Mesenchymal stem cell (in vitro differentiated cells and primary cell): ENCODE measurements at regions not wholly inside any gene's neighbourhood (a gene's known extent, or its start where the extent isn't known, plus 50 kb on each side); places are given as distances from the start of the nearest gene placed in this dataset.
A peak's percentile ranks its signal among the peaks of the same experiment; 100 is the strongest.
"Not testable (repeated sequence)": the region's sequence is repeated elsewhere in the genome, so short reads cannot be mapped to it uniquely, and the experiment has no call there.

ENCODE experiments used
- DNase-seq: peaks from one replicate; pipeline ENCODE4 v3.0.0-alpha.2; 2013
- H2AFZ ChIP-seq: one replicate; pipeline ENCODE4 v1.6.1; 2013; ENCODE audit warnings: low read depth, mild to moderate bottlenecking, control low read depth, inconsistent platforms, low read length, moderate library complexity
- H2AK5ac ChIP-seq: 2 replicates; pipeline ENCODE4 v1.6.1; 2013; ENCODE audit warnings: low read length, moderate library complexity, mild to moderate bottlenecking, inconsistent platforms; ENCODE audit not compliant: severe bottlenecking
- H2BK120ac ChIP-seq: one replicate; pipeline ENCODE4 v1.6.1; 2013; ENCODE audit warnings: low read depth, mild to moderate bottlenecking, inconsistent platforms, low read length, moderate library complexity
- H2BK12ac ChIP-seq, 2 experiments: one replicate each; pipeline ENCODE4 v1.6.1; 2013; ENCODE audit warnings: inconsistent platforms in 2 of 2, low read length in 2 of 2, mild to moderate bottlenecking in 2 of 2, moderate library complexity in 2 of 2, control low read depth in 1 of 2
- H2BK15ac ChIP-seq: one replicate; pipeline ENCODE4 v1.6.1; 2013; ENCODE audit warnings: mild to moderate bottlenecking, low read depth, inconsistent platforms; ENCODE audit not compliant: poor library complexity, severe bottlenecking
- H2BK5ac ChIP-seq: 2 replicates; pipeline ENCODE4 v1.6.1; 2013; ENCODE audit warnings: low read depth, mild to moderate bottlenecking, low read length, control low read depth, inconsistent platforms; ENCODE audit not compliant: poor library complexity, severe bottlenecking
- H3K14ac ChIP-seq, 2 experiments: one replicate each; pipeline ENCODE4 v1.6.1; 2013; ENCODE audit warnings: inconsistent platforms in 2 of 2, low read length in 2 of 2, control low read depth in 1 of 2, mild to moderate bottlenecking in 1 of 2, moderate library complexity in 1 of 2
- H3K18ac ChIP-seq, 2 experiments: one replicate each; pipeline ENCODE4 v1.6.1; 2013; ENCODE audit warnings: inconsistent platforms in 2 of 2, low read length in 2 of 2, control low read depth in 1 of 2, low read depth in 1 of 2, mild to moderate bottlenecking in 1 of 2
- H3K23ac ChIP-seq, 2 experiments: one replicate each; pipeline ENCODE4 v1.6.1; 2013; ENCODE audit warnings: inconsistent platforms in 2 of 2, low read length in 2 of 2, mild to moderate bottlenecking in 2 of 2, moderate library complexity in 2 of 2, control low read depth in 1 of 2
- H3K27ac ChIP-seq: 2 replicates; pipeline ENCODE4 v1.5.1; 2013; ENCODE audit warnings: mild to moderate bottlenecking, moderate library complexity, low read length, control low read depth, inconsistent platforms; ENCODE audit not compliant: poor library complexity, severe bottlenecking
- H3K27me3 ChIP-seq, 2 experiments: 2 replicates each; pipeline versions ENCODE4 v1.6.1 to v1.7.0; 2013; ENCODE audit warnings: low read length in 2 of 2, mild to moderate bottlenecking in 2 of 2, moderate library complexity in 2 of 2, control low read depth in 1 of 2, inconsistent platforms in 1 of 2; ENCODE audit not compliant: control insufficient read depth in 1 of 2, insufficient read depth in 1 of 2
- H3K36me3 ChIP-seq, 2 experiments: 2 replicates each; pipeline versions ENCODE4 v1.6.1 to v1.7.0; 2013; ENCODE audit warnings: low read length in 2 of 2, control low read depth in 1 of 2, inconsistent platforms in 1 of 2, low read depth in 1 of 2, mild to moderate bottlenecking in 1 of 2; ENCODE audit not compliant: insufficient read depth in 2 of 2, control insufficient read depth in 1 of 2
- H3K4ac ChIP-seq, 2 experiments: one replicate each; pipeline ENCODE4 v1.6.1; 2013; ENCODE audit warnings: inconsistent platforms in 2 of 2, low read length in 2 of 2, mild to moderate bottlenecking in 2 of 2, moderate library complexity in 2 of 2, control low read depth in 1 of 2, low read depth in 1 of 2
- H3K4me1 ChIP-seq: 2 replicates; pipeline ENCODE4 v1.6.1; 2013; ENCODE audit warnings: low read depth, low read length, control low read depth; ENCODE audit not compliant: control insufficient read depth, insufficient read depth
- H3K4me2 ChIP-seq: 2 replicates; pipeline ENCODE4 v1.6.1; 2013; ENCODE audit warnings: low read length, mild to moderate bottlenecking, inconsistent platforms; ENCODE audit not compliant: poor library complexity, severe bottlenecking
- H3K4me3 ChIP-seq, 2 experiments: 2 replicates each; pipeline versions ENCODE4 v1.5.1 to v1.7.0; 2013; ENCODE audit warnings: low read length in 2 of 2, mild to moderate bottlenecking in 2 of 2, control low read depth in 1 of 2, low read depth in 1 of 2; ENCODE audit not compliant: insufficient read depth in 1 of 2
- H3K79me1 ChIP-seq: replicated peaks from 2 replicates; pipeline ENCODE4 v1.6.1; 2013; ENCODE audit warnings: mild to moderate bottlenecking, control low read depth, low read length, inconsistent platforms; ENCODE audit not compliant: poor library complexity, severe bottlenecking
- H3K9ac ChIP-seq: 2 replicates; pipeline ENCODE4 v1.7.0; 2013; ENCODE audit warnings: mild to moderate bottlenecking, low read length, moderate library complexity
- H3K9me3 ChIP-seq: 2 replicates; pipeline ENCODE4 v1.7.0; 2013; ENCODE audit warnings: mild to moderate bottlenecking, low read length; ENCODE audit not compliant: control insufficient read depth
- H4K8ac ChIP-seq: one replicate; pipeline ENCODE4 v1.6.1; 2013; ENCODE audit warnings: inconsistent platforms, mild to moderate bottlenecking, low read length, moderate library complexity
- H4K91ac ChIP-seq: one replicate; pipeline ENCODE4 v1.6.1; 2013; ENCODE audit warnings: mild to moderate bottlenecking, low read length, inconsistent platforms
- WGBS: methylation state at CpG from one replicate; pipeline ENCODE4 v1.1.7; 2013; ENCODE audit warnings: mixed read lengths; 5-methylcytosine and 5-hydroxymethylcytosine counted together

DNA sequence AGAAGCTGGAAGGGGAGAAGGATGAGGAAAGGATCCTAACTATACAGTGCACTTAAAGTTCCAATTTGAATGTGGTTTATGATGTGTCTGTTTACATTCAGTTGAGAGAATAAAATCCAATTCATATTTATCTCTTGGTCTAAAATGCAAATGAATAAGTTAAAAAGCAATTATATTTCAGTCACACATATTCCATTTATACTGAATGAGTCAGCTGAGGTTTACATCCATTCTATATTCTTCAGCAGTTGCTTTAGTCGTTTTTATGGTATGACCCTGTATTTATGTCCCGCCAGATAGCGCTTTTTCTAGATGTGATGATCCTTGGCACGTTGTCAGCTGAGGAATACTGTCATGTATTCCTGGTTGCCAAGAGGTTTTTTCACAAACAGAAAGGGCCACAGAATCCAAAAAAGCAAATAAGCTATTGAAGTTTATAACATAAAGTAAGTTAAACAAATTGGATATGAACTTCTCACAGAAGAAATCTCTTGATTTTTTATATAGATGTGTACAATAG lies 866.2 kb downstream of the NCAM2 start:
- Histone ChIP-seq H3K9me3 (no peaks in the 10 kb centered on the region), H3K27ac (no peak overlapping the region), H2BK5ac (no peak overlapping the region), H2BK120ac (no peak overlapping the region), H2AK5ac (no peak overlapping the region), H2BK15ac (no peak overlapping the region), H3K4me3 (no peak overlapping the region), H3K36me3 (no peaks in the 10 kb centered on the region), H3K23ac (no peak overlapping the region), H3K27me3 (no peaks in the 10 kb centered on the region), H3K14ac (no peak overlapping the region), H3K18ac (no peak overlapping the region), H2AFZ (no peak overlapping the region), H3K79me1 (no peaks in the 10 kb centered on the region), H3K4me2 (no peak overlapping the region), H3K9ac (no peak overlapping the region), H2BK12ac (no peak overlapping the region), H4K91ac (no peak overlapping the region), H3K4me1 (no peaks in the 10 kb centered on the region), H3K4ac (no peak overlapping the region), H4K8ac (no peak overlapping the region)
- DNase-seq = peak; percentile 1
- WGBS = 72% methylated on average over 4 of the region's 4 CpGs

DNA sequence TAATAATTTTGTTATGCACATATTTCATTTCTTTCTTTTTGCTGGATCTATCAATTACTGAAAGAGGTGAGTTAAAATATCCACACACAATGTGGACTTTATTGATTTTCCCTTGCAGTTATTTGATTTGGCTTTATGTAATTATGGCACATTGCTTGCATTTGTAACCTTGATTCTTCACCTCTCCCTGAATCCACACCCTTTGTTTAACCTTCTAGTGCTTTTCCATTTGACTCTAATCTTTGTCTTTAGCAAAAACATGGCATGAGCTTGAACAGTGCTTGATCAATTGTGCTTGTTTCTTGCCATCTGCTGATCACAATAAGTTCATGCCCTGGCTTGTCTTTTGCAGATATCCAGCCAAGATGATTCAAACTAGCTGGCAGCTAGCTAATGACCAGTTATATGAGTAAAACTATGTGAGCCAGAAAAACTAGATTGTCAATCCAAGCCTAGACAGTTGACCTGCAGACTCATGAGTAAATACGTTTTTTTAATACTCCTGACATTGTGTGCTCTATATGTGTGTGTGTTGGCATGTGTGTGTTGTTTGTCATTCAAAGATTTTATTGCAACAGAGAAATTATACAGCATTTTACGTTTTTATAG lies 899.2 kb downstream of the NCAM2 start:
- H3K4me2 ChIP-seq = no peak overlapping the region
- H3K23ac ChIP-seq = no peak overlapping the region
- H3K4me3 ChIP-seq = no peak overlapping the region
- no CpG with 5 or more reads among the region's 2 CpGs for WGBS
- no peak overlapping the region for H3K27ac ChIP-seq
- H4K91ac ChIP-seq = no peak overlapping the region
- H3K9ac ChIP-seq = no peak overlapping the region
- H2BK12ac ChIP-seq = no peak overlapping the region
- H3K27me3 ChIP-seq = no peaks in the 10 kb centered on the region
- H3K4ac ChIP-seq = no peak overlapping the region
- no peaks in the 10 kb centered on the region for H3K4me1 ChIP-seq
- no peaks in the 10 kb centered on the region for H3K36me3 ChIP-seq
- H2BK5ac ChIP-seq = no peak overlapping the region
- no peak overlapping the region for H4K8ac ChIP-seq
- no peak for DNase-seq
- no peak overlapping the region for H2BK15ac ChIP-seq
- peaks cover 9% of the 10 kb centered on the region for H3K9me3 ChIP-seq
- no peak overlapping the region for H3K18ac ChIP-seq
- H2AK5ac ChIP-seq = no peak overlapping the region
- H2BK120ac ChIP-seq = no peak overlapping the region
- H3K14ac ChIP-seq = no peak overlapping the region
- H3K79me1 ChIP-seq = no peaks in the 10 kb centered on the region
- H2AFZ ChIP-seq = no peak overlapping the region

- H3K18ac ChIP-seq = no peak overlapping the region
- no peak overlapping the region for H2AFZ ChIP-seq
- no peak overlapping the region for H3K4me2 ChIP-seq
- no peak overlapping the region for H2BK12ac ChIP-seq
- DNase-seq = no peak
- H3K27ac ChIP-seq = no peak overlapping the region
- H3K4ac ChIP-seq = no peak overlapping the region
- H2AK5ac ChIP-seq = no peak overlapping the region
- H4K91ac ChIP-seq = no peak overlapping the region
- H3K27me3 ChIP-seq = no peaks in the 10 kb centered on the region
- no peaks in the 10 kb centered on the region for H3K79me1 ChIP-seq
- H3K36me3 ChIP-seq = no peaks in the 10 kb centered on the region
- H3K23ac ChIP-seq = no peak overlapping the region
- H3K9ac ChIP-seq = no peak overlapping the region
- H3K9me3 ChIP-seq = peaks cover 6% of the 10 kb centered on the region
- no peak overlapping the region for H2BK120ac ChIP-seq
- no peak overlapping the region for H3K14ac ChIP-seq
- no peaks in the 10 kb centered on the region for H3K4me1 ChIP-seq
- H4K8ac ChIP-seq = no peak overlapping the region
- H3K4me3 ChIP-seq = no peak overlapping the region
- H2BK5ac ChIP-seq = no peak overlapping the region
- WGBS = 100% methylated on average over 1 of the region's 1 CpG
- H2BK15ac ChIP-seq = no peak overlapping the region
Observed at GRCh38 chr21:21898801-21899200, 900.6 kb downstream of the NCAM2 start.

DNA sequence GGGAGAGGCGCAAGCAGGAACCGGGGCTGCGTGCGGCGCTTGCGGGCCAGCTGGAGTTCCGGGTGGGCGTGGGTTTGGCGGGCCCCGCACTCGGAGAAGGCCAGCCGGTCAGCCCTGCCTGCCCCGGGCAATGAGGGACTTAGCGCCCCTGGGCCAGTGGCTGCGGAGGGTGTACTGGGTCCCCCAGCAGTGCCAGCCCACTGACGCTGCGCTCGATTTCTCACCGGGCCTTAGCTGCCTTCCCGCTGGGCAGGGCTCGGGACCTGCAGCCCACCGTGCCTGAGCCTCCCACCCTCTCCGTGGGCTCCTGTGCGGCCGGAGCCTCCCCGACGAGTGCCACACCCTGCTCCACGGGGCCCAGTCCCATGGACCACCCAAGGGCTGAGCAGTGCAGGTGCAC lies 904.2 kb downstream of the NCAM2 start:
- not testable (repeated sequence) for H3K27ac ChIP-seq, H3K27me3 ChIP-seq, H3K4me1 ChIP-seq, H3K4me2 ChIP-seq, H3K4ac ChIP-seq, H2AK5ac ChIP-seq, H3K18ac ChIP-seq, H3K9ac ChIP-seq, H3K79me1 ChIP-seq, H3K9me3 ChIP-seq, H4K8ac ChIP-seq, H3K36me3 ChIP-seq, H3K4me3 ChIP-seq, H2BK12ac ChIP-seq, H2AFZ ChIP-seq, DNase-seq, H2BK5ac ChIP-seq, H3K23ac ChIP-seq, H2BK15ac ChIP-seq, H3K14ac ChIP-seq, H2BK120ac ChIP-seq, H4K91ac ChIP-seq
- WGBS = 87% methylated on average over 26 of the region's 28 CpGs
